ENCODE measurements at regions not wholly inside any gene's neighbourhood (a gene's known extent, or its start where the extent isn't known, plus 50 kb on each side); places are given as distances from the start of the nearest gene placed in this dataset.
A peak's percentile ranks its signal among the peaks of the same experiment; 100 is the strongest.

GRCh38 chr12:93982771-93983315 is 165.5 kb upstream of the PLXNC1 start:
- Histone ChIP-seq H3K4me3 (no peak overlapping the region), H3K27ac (no peak overlapping the region), H3K27me3 (no peaks in the 10 kb centered on the region), H3K4me1 (no peaks in the 10 kb centered on the region), H3K36me3 (ENCODE audit: low read depth, missing control alignments) (no peaks in the 10 kb centered on the region), H3K9me3 (no peaks in the 10 kb centered on the region)
- intact Hi-C loops (cut with DNase I; ENCODE audit: low total_unique reads): no loop called here
- 74% methylated on average over 9 of the region's 9 CpGs for WGBS, 2 donors
- TF ChIP-seq, protein P1, sequence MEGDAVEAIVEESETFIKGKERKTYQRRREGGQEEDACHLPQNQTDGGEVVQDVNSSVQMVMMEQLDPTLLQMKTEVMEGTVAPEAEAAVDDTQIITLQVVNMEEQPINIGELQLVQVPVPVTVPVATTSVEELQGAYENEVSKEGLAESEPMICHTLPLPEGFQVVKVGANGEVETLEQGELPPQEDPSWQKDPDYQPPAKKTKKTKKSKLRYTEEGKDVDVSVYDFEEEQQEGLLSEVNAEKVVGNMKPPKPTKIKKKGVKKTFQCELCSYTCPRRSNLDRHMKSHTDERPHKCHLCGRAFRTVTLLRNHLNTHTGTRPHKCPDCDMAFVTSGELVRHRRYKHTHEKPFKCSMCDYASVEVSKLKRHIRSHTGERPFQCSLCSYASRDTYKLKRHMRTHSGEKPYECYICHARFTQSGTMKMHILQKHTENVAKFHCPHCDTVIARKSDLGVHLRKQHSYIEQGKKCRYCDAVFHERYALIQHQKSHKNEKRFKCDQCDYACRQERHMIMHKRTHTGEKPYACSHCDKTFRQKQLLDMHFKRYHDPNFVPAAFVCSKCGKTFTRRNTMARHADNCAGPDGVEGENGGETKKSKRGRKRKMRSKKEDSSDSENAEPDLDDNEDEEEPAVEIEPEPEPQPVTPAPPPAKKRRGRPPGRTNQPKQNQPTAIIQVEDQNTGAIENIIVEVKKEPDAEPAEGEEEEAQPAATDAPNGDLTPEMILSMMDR (IDR thresholded peaks at IDR 0.05): no peak
- no peak for DNase-seq

GRCh38 chr12:93984005-93984404 is 164.4 kb upstream of the PLXNC1 start:
- no peak overlapping the region for H3K4me3 ChIP-seq
- DNase-seq: no peak
- no peaks in the 10 kb centered on the region for H3K9me3 ChIP-seq
- no peaks in the 10 kb centered on the region for H3K27me3 ChIP-seq
- no peaks in the 10 kb centered on the region for H3K4me1 ChIP-seq
- no peaks in the 10 kb centered on the region for H3K36me3 ChIP-seq (ENCODE audit: low read depth, missing control alignments)
- H3K27ac ChIP-seq: no peak overlapping the region
- WGBS, 2 donors: 91 to 92% methylated on average over 2 of the region's 2 CpGs
- intact Hi-C loops (cut with DNase I; ENCODE audit: low total_unique reads): no loop called here
- TF ChIP-seq, protein P1 (IDR thresholded peaks at IDR 0.05): no peak
- TF ChIP-seq POLR2A (IDR thresholded peaks at IDR 0.05): no peak

DNA sequence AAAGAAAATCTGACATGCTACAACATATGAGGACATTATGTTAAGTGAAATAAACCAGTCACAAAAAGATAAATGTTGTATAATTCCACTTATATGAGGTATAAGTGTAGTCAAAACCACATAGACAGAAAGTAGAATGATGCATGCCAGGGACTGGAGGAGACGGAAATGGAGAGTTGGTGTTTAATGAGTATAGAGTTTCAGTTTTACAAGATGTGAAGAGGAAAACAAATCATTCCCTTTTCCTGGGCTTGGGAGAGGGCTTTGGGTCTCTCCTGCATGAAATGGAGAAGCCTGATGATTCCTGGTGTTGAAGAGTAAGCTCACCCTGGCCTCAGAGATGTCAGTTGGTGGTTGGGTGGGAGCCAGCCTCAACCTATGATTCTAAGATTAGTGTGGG is 158.4 kb upstream of the PLXNC1 start:
- Histone ChIP-seq H3K36me3 (ENCODE audit: low read depth, missing control alignments) (no peaks in the 10 kb centered on the region), H3K4me1 (peaks cover 4% of the 10 kb centered on the region), H3K4me3 (no peak overlapping the region), H3K27ac (no peak overlapping the region), H3K27me3 (no peaks in the 10 kb centered on the region), H3K9me3 (no peaks in the 10 kb centered on the region)
- intact Hi-C loops (cut with DNase I; ENCODE audit: low total_unique reads): no loop called here
- DNase-seq: no peak
- WGBS, 2 donors: 93 to 97% methylated on average over 1 of the region's 1 CpG
- TF ChIP-seq, protein P1 (IDR thresholded peaks at IDR 0.05): no peak
- no peak for TF ChIP-seq POLR2A (IDR thresholded peaks at IDR 0.05)

DNA sequence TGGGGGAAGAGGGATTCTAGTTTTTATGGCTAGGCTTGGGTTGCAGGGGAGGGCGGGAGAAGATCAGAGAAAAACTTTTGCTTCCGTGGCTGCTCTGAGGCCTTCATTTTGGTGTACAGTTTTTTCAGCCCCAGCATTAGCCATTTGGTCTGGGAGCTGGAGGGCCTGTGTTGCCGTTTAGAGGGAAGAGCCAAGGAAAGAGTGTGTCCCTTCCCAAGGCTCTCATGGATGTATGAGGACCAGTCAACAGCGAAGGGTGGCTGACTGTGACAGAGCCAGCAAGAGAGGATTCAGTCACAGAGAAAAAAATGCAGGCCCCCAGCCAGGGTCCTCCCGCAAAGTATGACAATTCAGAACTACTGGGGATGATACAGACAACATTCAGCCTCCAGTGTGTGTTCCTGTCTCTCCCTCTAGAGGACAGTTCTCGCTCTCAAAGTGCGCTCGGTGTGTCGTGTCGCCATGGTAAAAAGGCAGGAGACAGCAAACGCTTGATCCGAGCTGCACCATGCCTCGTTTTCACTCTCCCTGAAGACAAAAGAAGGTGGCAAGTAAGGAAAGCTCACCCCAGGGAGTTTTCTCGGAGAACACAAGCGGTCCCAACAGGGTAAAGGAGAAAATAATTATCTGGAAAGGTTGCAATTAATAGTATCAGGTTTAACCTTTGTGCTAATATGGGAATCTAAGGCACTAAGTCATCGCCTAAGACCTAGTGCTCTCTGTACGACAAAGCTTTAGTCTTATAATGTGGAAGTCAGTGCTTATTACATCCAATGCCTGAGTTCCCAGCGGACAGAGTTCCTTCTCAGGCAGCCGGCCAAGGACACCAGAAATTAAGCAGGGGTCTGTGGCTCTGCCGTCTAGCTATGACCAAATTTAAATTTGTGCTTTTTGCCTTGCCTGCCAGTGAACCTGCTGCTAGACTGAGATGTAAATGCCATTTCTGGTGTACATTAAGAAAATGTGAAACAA is 157.3 kb upstream of the PLXNC1 start:
- Histone ChIP-seq H3K27me3 (no peaks in the 10 kb centered on the region), H3K4me3 (no peak overlapping the region), H3K9me3 (no peaks in the 10 kb centered on the region), H3K4me1 (peaks cover 4% of the 10 kb centered on the region), H3K27ac (no peak overlapping the region), H3K36me3 (ENCODE audit: low read depth, missing control alignments) (no peaks in the 10 kb centered on the region)
- 47 to 50% methylated on average over 20 of the region's 20 CpGs for WGBS, 2 donors
- intact Hi-C loops (cut with DNase I; ENCODE audit: low total_unique reads): no loop called here
- peak; percentile 59 for DNase-seq
- TF ChIP-seq, protein P1 (IDR thresholded peaks at IDR 0.05): peak; percentile 28 to 55 (median 35)
- no peak for TF ChIP-seq POLR2A (IDR thresholded peaks at IDR 0.05)
